ENCODE measurements at regions not wholly inside any gene's neighbourhood (a gene's known extent, or its start where the extent isn't known, plus 50 kb on each side); places are given as distances from the start of the nearest gene placed in this dataset.
"Not testable (repeated sequence)": the region's sequence is repeated elsewhere in the genome, so short reads cannot be mapped to it uniquely, and the experiment has no call there.

DNA sequence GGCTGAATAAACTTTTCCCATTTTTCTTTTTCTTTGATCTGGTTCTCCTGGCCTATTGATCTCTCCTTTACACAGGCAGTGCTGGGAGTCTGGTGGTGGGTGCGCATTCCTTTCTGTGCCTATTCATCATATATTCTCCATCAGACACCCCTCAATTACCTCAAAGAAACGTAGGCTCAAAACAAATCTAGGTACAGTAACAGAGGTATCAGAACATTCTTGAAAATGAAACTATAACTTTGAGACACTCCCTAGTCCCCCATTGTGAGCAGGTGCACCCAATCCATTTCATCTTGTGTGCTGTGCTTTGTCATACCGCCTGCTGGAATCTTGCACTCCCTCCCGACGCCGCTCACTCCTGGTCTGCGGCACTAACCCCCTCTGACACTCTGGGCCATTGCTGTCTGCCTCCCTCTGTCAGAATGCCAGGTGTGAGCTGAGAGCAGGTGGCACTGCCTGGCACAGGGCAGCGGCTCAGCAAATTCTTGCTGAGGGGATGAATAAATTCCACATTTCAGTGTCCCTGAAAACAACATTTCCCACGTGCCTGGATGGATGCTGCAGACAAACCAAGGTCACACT is 303.4 kb upstream of the EXOC2 start:
- H3K27me3 ChIP-seq (replicated peaks; ENCODE audit: insufficient read depth), result peaks cover 31% of the 10 kb centered on the region
- no peaks in the 10 kb centered on the region for H3K36me3 ChIP-seq (ENCODE audit: low read depth)
- no peaks in the 10 kb centered on the region for H3K9me3 ChIP-seq (ENCODE audit: low read depth)
- no peak overlapping the region for H3K27ac ChIP-seq
- no peak overlapping the region for H3K4me3 ChIP-seq
- H3K9ac ChIP-seq, result no peak overlapping the region
- H3K9me2 ChIP-seq (ENCODE audit: insufficient read depth), result no peaks in the 10 kb centered on the region
- H3K4me1 ChIP-seq (ENCODE audit: insufficient read depth), result no peaks in the 10 kb centered on the region
- TF ChIP-seq EZH2 (IDR thresholded peaks at IDR 0.05; ENCODE audit: insufficient read depth, poor library complexity, severe bottlenecking), result no peak
- TF ChIP-seq EZH2phosphoT487 (IDR thresholded peaks at IDR 0.05; ENCODE audit: insufficient read depth, low read depth), result no peak
- in situ Hi-C loops (cut with MboI), result no loop called here
- H3K79me2 ChIP-seq (ENCODE audit: insufficient read depth), result no peaks in the 10 kb centered on the region
- whole genome bisulfite sequencing, 2 experiments (ENCODE audit: low coverage in 1 of 2, low lambda C conversion rate in 2 of 2, missing lambda C conversion rate in 2 of 2), result 63 to 67% methylated on average over 9 of the region's 9 CpGs
- no peaks in the 10 kb centered on the region for H4K20me1 ChIP-seq (ENCODE audit: insufficient read depth)
- DNase-seq, result no peak
- H2AFZ ChIP-seq, result no peak overlapping the region
- H3K4me2 ChIP-seq (ENCODE audit: unreplicated experiment), result no peak overlapping the region
- H3F3A ChIP-seq (ENCODE audit: insufficient read depth), result no peaks in the 10 kb centered on the region

DNA sequence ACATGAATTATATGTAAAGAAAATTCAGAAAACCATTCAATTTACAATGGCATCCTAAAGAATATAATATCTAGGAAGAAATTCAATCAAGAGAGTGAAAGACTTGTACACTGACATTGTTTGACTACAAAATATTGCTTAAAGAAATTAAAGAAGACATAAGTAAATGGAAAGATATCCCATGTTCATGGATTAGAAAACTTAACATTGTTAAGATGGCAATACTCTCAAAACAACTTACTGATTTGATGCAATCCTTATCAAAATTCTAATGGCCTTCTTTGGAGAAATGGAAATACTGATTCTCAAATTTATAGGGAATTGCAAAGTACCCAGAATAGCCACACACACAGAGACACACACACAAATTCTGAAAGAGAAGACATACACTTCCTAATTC is 298.3 kb upstream of the EXOC2 start:
- H3K9me2 ChIP-seq (ENCODE audit: insufficient read depth), result no peaks in the 10 kb centered on the region
- no peak overlapping the region for H3K4me3 ChIP-seq
- no peak for DNase-seq
- H3K79me2 ChIP-seq (ENCODE audit: insufficient read depth), result no peaks in the 10 kb centered on the region
- no peaks in the 10 kb centered on the region; the same call in 1 of the 2 replicates for H4K20me1 ChIP-seq (ENCODE audit: insufficient read depth)
- H3K9me3 ChIP-seq (ENCODE audit: low read depth), result no peaks in the 10 kb centered on the region
- H3K4me2 ChIP-seq (ENCODE audit: unreplicated experiment), result no peak overlapping the region
- in situ Hi-C loops (cut with MboI), result no loop called here
- H3K9ac ChIP-seq, result no peak overlapping the region
- H3K4me1 ChIP-seq (ENCODE audit: insufficient read depth), result no peaks in the 10 kb centered on the region
- no peaks in the 10 kb centered on the region for H3K36me3 ChIP-seq (ENCODE audit: low read depth)
- H2AFZ ChIP-seq, result no peak overlapping the region
- H3K27ac ChIP-seq, result no peak overlapping the region
- 0 out of 2 replicates have a peak, but pooled peaks cover 7% of the 10 kb centered on the region for H3K27me3 ChIP-seq (replicated peaks; ENCODE audit: insufficient read depth)
- TF ChIP-seq EZH2phosphoT487 (IDR thresholded peaks at IDR 0.05; ENCODE audit: insufficient read depth, low read depth) (no peak), EZH2 (IDR thresholded peaks at IDR 0.05; ENCODE audit: insufficient read depth, poor library complexity, severe bottlenecking) (no peak)
- H3F3A ChIP-seq (ENCODE audit: insufficient read depth), result no peaks in the 10 kb centered on the region

DNA sequence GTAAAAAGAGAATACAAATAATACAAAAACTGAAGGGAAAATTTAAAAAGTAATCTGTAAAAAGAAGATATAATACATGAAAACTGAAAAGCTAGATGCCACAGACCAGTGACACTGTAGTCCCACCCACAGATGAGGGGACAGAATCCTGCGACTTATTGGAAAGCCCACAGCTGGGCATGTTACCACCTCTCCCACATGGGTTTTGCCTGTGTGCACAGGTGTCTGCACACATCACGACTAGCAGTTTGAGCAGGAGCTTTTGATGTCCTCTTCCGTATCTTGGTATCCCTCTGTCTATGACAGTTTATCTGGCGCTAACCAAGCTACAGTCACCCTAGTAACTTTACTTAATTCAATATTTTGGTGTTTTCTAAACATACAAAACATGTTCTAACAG is 291.1 kb upstream of the EXOC2 start:
- TF ChIP-seq EZH2phosphoT487 (IDR thresholded peaks at IDR 0.05; ENCODE audit: insufficient read depth, low read depth) (no peak), EZH2 (IDR thresholded peaks at IDR 0.05; ENCODE audit: insufficient read depth, poor library complexity, severe bottlenecking) (no peak)
- Histone ChIP-seq H3K4me2 (ENCODE audit: unreplicated experiment) (no peak overlapping the region), H3F3A (ENCODE audit: insufficient read depth) (no peaks in the 10 kb centered on the region; the same call in 1 of the 2 replicates), H3K4me3 (no peak overlapping the region), H3K79me2 (ENCODE audit: insufficient read depth) (no peaks in the 10 kb centered on the region), H3K9me2 (ENCODE audit: insufficient read depth) (no peaks in the 10 kb centered on the region), H3K27ac (no peak overlapping the region), H2AFZ (no peak overlapping the region), H3K36me3 (ENCODE audit: low read depth) (no peaks in the 10 kb centered on the region), H3K4me1 (ENCODE audit: insufficient read depth) (no peaks in the 10 kb centered on the region), H3K27me3 (replicated peaks; ENCODE audit: insufficient read depth) (peaks cover 26% of the 10 kb centered on the region; the same call in 1 of the 2 replicates), H4K20me1 (ENCODE audit: insufficient read depth) (no peaks in the 10 kb centered on the region; the same call in 1 of the 2 replicates), H3K9ac (no peak overlapping the region), H3K9me3 (ENCODE audit: low read depth) (no peaks in the 10 kb centered on the region)
- DNase-seq, result no peak
- in situ Hi-C loops (cut with MboI), result no loop called here
- WGBS, 2 experiments (ENCODE audit: low coverage in 1 of 2, low lambda C conversion rate in 2 of 2, missing lambda C conversion rate in 2 of 2), result 71 to 77% methylated on average over 4 of the region's 4 CpGs

DNA sequence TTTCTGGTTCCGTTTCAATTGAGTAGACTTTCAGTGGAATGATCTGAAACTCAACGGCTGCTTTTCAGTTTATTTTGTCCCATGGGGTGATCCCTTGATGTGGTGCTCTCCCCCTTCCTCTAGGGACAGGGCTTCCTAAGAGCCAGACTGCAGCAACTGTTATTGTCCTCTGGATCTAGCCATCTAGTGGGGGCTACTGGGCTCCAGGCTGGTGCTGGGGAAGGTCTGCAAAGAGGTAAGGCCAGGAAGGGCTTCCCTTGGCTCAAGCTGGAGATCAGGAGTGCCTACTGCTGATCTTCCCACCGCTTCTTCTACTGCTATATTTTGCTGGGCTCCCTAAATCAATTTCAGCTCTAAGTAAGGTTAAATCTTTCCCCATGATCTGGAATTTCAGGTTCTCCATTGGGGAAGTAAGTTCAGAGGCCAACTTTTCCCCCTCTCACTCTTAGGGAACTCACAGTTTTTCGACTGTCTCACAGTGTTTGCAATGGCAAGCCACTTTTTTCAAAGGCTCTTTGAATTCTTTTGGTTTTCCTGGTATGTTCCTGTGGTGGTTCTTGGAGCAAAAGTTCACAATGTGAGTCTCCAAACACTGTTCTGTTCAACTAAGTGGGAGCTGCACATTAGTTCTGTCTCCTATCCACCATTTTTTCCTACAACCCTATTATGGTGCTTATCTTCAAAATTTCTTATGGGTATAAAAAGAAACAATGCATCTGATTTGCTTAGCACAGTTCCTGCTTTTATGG is 286.2 kb upstream of the EXOC2 start:
- Histone ChIP-seq H3K27ac (no peak overlapping the region), H3K27me3 (replicated peaks; ENCODE audit: insufficient read depth) (peaks cover 31% of the 10 kb centered on the region), H3K4me1 (ENCODE audit: insufficient read depth) (no peaks in the 10 kb centered on the region), H3K9me2 (ENCODE audit: insufficient read depth) (no peaks in the 10 kb centered on the region), H3K79me2 (ENCODE audit: insufficient read depth) (no peaks in the 10 kb centered on the region), H3K4me2 (ENCODE audit: unreplicated experiment) (no peak overlapping the region), H3K4me3 (no peak overlapping the region), H3K9me3 (ENCODE audit: low read depth) (no peaks in the 10 kb centered on the region), H3K36me3 (ENCODE audit: low read depth) (no peaks in the 10 kb centered on the region), H3K9ac (no peak overlapping the region), H3F3A (ENCODE audit: insufficient read depth) (no peaks in the 10 kb centered on the region; the same call in 1 of the 2 replicates), H4K20me1 (ENCODE audit: insufficient read depth) (no peaks in the 10 kb centered on the region), H2AFZ (no peak overlapping the region)
- no peak for TF ChIP-seq EZH2phosphoT487 (IDR thresholded peaks at IDR 0.05; ENCODE audit: insufficient read depth, low read depth)
- in situ Hi-C loops (cut with MboI), result no loop called here
- WGBS, 2 experiments (ENCODE audit: low coverage in 1 of 2, low lambda C conversion rate in 2 of 2, missing lambda C conversion rate in 2 of 2), result 59 to 69% methylated on average over 4 of the region's 4 CpGs
- DNase-seq, result no peak

DNA sequence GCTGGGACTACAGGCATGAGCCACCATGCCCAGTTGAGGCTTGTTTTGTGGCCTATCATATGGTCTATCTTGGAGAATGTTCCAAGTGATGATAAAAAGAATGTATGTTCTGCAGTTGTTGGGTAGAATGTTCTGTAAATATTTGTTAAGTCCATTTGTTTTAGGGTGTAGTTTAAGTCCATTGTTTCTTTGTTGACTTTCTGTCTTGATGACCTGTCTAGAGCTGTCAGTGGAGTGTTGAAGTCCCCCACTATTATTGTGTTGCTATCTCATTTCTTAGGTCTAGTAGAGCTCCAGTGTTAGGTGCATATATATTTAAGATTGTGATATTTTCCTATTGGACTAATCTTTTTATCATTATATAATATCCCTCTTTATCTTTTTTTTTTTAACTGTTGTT is 284.3 kb upstream of the EXOC2 start:
- H2AFZ ChIP-seq; in situ Hi-C loops (cut with MboI); H4K20me1 ChIP-seq (ENCODE audit: insufficient read depth); H3K4me2 ChIP-seq (ENCODE audit: unreplicated experiment); H3K79me2 ChIP-seq (ENCODE audit: insufficient read depth); DNase-seq; H3K36me3 ChIP-seq (ENCODE audit: low read depth); H3K9me2 ChIP-seq (ENCODE audit: insufficient read depth); H3K4me3 ChIP-seq; H3F3A ChIP-seq (ENCODE audit: insufficient read depth); H3K9ac ChIP-seq; H3K9me3 ChIP-seq (ENCODE audit: low read depth); H3K4me1 ChIP-seq (ENCODE audit: insufficient read depth); H3K27ac ChIP-seq: not testable (repeated sequence)
- H3K27me3 ChIP-seq (replicated peaks; ENCODE audit: insufficient read depth), result peaks cover 31% of the 10 kb centered on the region

All from GM23248 (cell line).